Neural crest cell (in vitro differentiated cells): ENCODE measurements at regions not wholly inside any gene's neighbourhood (a gene's known extent, or its start where the extent isn't known, plus 50 kb on each side); places are given as distances from the start of the nearest gene placed in this dataset.

Experiments used
- DNase-seq: peaks from one replicate; pipeline ENCODE4 v3.0.0; 2021; ENCODE audit warnings: low read depth, mixed read lengths, low spot score
- H3K27ac Mint-ChIP-seq: one replicate; pipeline ENCODE4 v1.8.0; 2021; ENCODE audit warnings: mild to moderate bottlenecking, mixed read lengths; ENCODE audit not compliant: unreplicated experiment
- H3K27me3 Mint-ChIP-seq: 2 replicates; pipeline ENCODE4 v1.8.0; 2021; ENCODE audit warnings: low read depth, mild to moderate bottlenecking, mixed read lengths
- H3K36me3 Mint-ChIP-seq: 2 replicates; pipeline ENCODE4 v1.8.0; 2021; ENCODE audit warnings: low read depth, mild to moderate bottlenecking, mixed read lengths
- H3K4me1 Mint-ChIP-seq: 2 replicates; pipeline ENCODE4 v1.8.0; 2021; ENCODE audit warnings: mixed read lengths
- H3K4me3 Mint-ChIP-seq: one replicate; pipeline ENCODE4 v1.8.0; 2021; ENCODE audit warnings: mild to moderate bottlenecking, mixed read lengths
- H3K9me3 Mint-ChIP-seq: 2 replicates; pipeline ENCODE4 v1.8.0; 2021; ENCODE audit warnings: mixed read lengths
- TF ChIP-seq, protein P1 (sequence below): fragments of 200-600 bp; sonication (generic); conservative IDR thresholded peaks from 2 replicates; pipeline ENCODE4 v1.5.0; 2021; ENCODE audit warnings: antibody characterized with exemption, mild to moderate bottlenecking

DNA sequence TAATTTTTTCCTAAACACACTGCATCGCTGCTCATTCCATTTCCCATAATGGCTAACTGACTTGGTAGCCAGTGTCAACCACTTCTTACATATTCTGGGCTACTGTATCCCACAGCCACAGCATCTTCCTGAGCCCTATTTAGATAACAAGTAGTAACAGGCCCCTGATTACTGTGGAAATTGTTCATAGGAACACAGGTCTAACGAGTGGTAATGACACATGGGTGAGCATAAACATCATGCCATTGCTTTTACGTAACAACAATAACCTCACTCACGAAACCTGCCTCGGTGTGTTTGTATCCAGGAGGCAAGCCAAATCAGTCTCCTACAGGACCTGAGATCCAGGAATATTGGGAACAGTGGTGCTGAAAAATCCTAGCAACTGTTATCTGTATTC lies 438.6 kb downstream of the KLF5 start:
- H3K4me1 Mint-ChIP-seq = no peaks in the 10 kb centered on the region
- no peaks in the 10 kb centered on the region for H3K9me3 Mint-ChIP-seq
- DNase-seq = no peak
- H3K36me3 Mint-ChIP-seq = no peaks in the 10 kb centered on the region
- TF ChIP-seq, protein P1, sequence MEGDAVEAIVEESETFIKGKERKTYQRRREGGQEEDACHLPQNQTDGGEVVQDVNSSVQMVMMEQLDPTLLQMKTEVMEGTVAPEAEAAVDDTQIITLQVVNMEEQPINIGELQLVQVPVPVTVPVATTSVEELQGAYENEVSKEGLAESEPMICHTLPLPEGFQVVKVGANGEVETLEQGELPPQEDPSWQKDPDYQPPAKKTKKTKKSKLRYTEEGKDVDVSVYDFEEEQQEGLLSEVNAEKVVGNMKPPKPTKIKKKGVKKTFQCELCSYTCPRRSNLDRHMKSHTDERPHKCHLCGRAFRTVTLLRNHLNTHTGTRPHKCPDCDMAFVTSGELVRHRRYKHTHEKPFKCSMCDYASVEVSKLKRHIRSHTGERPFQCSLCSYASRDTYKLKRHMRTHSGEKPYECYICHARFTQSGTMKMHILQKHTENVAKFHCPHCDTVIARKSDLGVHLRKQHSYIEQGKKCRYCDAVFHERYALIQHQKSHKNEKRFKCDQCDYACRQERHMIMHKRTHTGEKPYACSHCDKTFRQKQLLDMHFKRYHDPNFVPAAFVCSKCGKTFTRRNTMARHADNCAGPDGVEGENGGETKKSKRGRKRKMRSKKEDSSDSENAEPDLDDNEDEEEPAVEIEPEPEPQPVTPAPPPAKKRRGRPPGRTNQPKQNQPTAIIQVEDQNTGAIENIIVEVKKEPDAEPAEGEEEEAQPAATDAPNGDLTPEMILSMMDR = no peak
- H3K4me3 Mint-ChIP-seq = no peak overlapping the region
- H3K27ac Mint-ChIP-seq = no peak overlapping the region
- no peaks in the 10 kb centered on the region for H3K27me3 Mint-ChIP-seq

DNA sequence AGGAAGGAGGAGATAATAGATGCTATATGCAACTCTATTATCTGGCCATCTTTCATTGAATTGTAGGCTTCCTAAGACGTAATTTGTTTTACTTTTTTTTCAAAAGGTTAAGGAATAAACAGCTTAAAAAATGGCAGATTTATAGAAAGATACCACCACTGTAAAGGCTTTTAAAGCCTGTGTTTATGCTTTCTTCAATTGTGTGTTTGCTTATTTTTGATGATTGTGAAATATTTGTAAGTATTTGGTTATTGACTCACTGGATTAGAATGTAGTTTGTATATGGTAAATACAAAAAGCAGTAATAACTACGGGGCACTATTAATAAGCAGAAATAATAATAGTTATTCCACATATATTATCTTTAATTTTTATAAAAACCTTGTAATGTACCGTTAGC lies 437.9 kb downstream of the KLF5 start:
- H3K4me3 Mint-ChIP-seq = no peak overlapping the region
- TF ChIP-seq, protein P1 = no peak
- no peaks in the 10 kb centered on the region for H3K9me3 Mint-ChIP-seq
- H3K4me1 Mint-ChIP-seq = no peaks in the 10 kb centered on the region
- no peaks in the 10 kb centered on the region for H3K27me3 Mint-ChIP-seq
- no peaks in the 10 kb centered on the region for H3K36me3 Mint-ChIP-seq
- no peak overlapping the region for H3K27ac Mint-ChIP-seq
- no peak for DNase-seq

DNA sequence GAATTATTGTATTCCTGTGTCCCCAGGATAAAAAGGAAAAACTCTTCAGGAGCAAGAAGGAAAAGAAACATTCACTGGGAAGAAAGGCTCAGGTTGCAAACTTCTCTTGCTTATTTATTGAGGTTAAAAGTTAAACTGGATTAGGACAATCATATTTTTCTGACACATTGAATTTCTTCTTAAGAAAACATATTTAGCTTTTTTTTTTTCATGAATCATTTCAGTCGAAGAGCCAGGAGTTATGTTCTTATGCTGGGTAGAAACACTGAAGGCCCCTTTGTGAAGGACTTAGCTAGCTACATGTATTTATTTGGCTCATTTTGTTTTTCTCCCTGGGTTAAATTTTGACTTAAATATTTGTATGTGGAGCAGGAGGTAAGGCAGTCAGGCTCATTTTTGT lies 434.0 kb downstream of the KLF5 start:
- Mint-ChIP-seq H3K4me1 (no peaks in the 10 kb centered on the region), H3K27me3 (no peaks in the 10 kb centered on the region), H3K9me3 (peaks cover 10% of the 10 kb centered on the region), H3K27ac (no peak overlapping the region), H3K36me3 (no peaks in the 10 kb centered on the region), H3K4me3 (no peak overlapping the region)
- no peak for DNase-seq
- TF ChIP-seq, protein P1 = no peak

DNA sequence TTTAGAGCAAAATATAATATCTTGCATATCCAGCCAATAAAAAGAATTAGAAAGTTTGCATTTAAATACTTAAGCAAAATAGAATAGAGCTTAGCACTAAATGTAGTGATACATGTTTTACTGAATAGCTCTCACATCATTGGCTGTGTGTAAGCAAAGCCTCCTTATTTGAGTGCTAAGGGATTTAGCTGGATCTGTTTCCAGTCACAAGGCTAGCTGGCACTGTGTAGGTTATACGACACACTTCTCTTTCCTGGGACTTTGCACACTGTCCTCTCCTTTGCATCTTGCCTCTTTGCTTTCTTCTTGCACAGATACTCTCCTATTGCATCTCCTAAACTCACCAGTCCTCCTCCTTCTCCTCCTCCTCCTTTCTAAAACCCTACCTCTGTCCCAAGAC lies 423.8 kb downstream of the KLF5 start:
- H3K27ac Mint-ChIP-seq = no peak overlapping the region
- H3K36me3 Mint-ChIP-seq = no peaks in the 10 kb centered on the region
- H3K27me3 Mint-ChIP-seq = no peaks in the 10 kb centered on the region
- no peak for DNase-seq
- no peaks in the 10 kb centered on the region for H3K4me1 Mint-ChIP-seq
- H3K4me3 Mint-ChIP-seq = no peak overlapping the region
- TF ChIP-seq, protein P1 = no peak
- H3K9me3 Mint-ChIP-seq = peaks cover 4% of the 10 kb centered on the region

DNA sequence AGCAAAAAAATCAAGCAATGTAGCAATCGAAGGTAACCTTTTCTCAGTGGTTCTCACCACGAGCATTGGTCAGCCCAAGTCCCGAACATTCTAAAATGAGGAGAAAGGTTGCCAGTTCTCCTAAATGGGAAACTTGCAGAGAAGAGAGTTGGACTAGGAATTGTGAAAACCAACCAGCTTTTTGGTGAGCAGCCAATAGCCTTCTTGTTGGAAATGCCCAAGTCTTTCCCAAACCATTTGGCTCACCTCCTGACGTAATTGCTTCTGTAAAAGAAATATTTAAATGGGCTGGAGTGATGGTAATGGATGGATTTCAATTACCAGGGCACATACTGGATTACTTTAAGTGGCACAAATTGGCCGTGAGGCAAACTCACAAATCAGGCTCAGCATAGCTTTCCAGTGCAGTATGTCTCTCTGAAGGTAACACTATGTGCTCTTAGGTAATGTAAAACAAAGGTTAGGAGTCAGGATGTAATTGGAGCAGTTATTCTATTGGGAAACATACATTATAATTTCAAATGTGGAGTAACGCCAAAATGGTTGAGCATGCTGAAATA lies 423.2 kb downstream of the KLF5 start:
- no peak for DNase-seq
- Mint-ChIP-seq H3K9me3 (peaks cover 4% of the 10 kb centered on the region), H3K4me3 (no peak overlapping the region)

More for the DNA sequence above, 423.2 kb downstream of the KLF5 start:
- Mint-ChIP-seq H3K4me1 (no peaks in the 10 kb centered on the region), H3K36me3 (no peaks in the 10 kb centered on the region), H3K27me3 (no peaks in the 10 kb centered on the region), H3K27ac (no peak overlapping the region)
- TF ChIP-seq, protein P1 = no peak
